ENCODE measurements at regions not wholly inside any gene's neighbourhood (a gene's known extent, or its start where the extent isn't known, plus 50 kb on each side); places are given as distances from the start of the nearest gene placed in this dataset.

DNA sequence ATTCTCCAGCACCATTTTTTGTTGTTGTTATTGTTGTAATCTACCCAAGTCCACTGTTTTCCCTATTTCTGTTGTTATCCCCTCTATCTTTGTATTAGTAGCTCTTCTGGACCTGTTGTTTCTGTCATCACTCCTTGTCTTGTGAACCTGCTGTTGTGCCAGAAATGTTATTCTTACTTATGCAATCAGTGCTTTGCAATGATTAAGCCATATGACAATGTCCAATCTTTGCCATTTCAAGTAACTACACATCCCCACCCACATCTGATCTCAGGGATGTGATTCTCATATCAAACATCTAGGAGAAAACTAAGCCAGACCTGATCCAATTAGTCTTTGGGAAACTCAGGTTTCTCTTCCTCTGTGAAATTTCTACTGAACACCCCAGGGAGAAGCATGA lies 472.6 kb upstream of the KLHL1 start:
- H3K36me3 Mint-ChIP-seq (ENCODE audit: unreplicated experiment): no peaks in the 10 kb centered on the region
- no peak for DNase-seq
- TF ChIP-seq CTCF (IDR thresholded peaks at IDR 0.05; ENCODE audit: partially characterized antibody, unreplicated experiment): no peak
- no peak overlapping the region for H3K4me3 Mint-ChIP-seq (ENCODE audit: unreplicated experiment)
- peaks cover 1% of the 10 kb centered on the region for H3K27me3 Mint-ChIP-seq (ENCODE audit: unreplicated experiment)
- peaks cover 3% of the 10 kb centered on the region for H3K9me3 Mint-ChIP-seq (ENCODE audit: unreplicated experiment)
- H3K4me1 Mint-ChIP-seq (ENCODE audit: low read depth, unreplicated experiment): peaks cover 8% of the 10 kb centered on the region
- H3K27ac Mint-ChIP-seq (ENCODE audit: unreplicated experiment): no peak overlapping the region

DNA sequence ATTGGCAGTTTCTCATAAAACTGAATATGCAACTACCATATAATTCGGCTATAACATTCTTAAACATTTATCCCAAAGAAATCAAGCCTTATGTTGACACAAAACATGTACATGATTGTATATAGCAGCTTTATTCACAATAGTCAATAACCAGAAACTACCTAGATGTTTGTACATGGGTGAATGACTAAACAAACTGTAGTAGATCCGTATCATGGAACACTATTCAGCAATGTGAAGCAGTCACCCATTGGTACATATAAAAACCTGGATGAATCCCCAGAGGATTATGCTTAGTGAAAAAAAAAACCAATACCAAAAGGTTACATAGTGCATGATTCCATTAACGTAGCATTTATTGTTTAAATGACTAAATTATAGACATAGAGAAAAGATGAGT lies 471.7 kb upstream of the KLHL1 start:
- no peak overlapping the region for H3K4me3 Mint-ChIP-seq (ENCODE audit: unreplicated experiment)
- peaks cover 8% of the 10 kb centered on the region for H3K4me1 Mint-ChIP-seq (ENCODE audit: low read depth, unreplicated experiment)
- peaks cover 3% of the 10 kb centered on the region for H3K9me3 Mint-ChIP-seq (ENCODE audit: unreplicated experiment)
- TF ChIP-seq CTCF (IDR thresholded peaks at IDR 0.05; ENCODE audit: partially characterized antibody, unreplicated experiment): no peak
- DNase-seq: no peak
- no peak overlapping the region for H3K27ac Mint-ChIP-seq (ENCODE audit: unreplicated experiment)
- no peaks in the 10 kb centered on the region for H3K36me3 Mint-ChIP-seq (ENCODE audit: unreplicated experiment)
- H3K27me3 Mint-ChIP-seq (ENCODE audit: unreplicated experiment): peaks cover 1% of the 10 kb centered on the region

DNA sequence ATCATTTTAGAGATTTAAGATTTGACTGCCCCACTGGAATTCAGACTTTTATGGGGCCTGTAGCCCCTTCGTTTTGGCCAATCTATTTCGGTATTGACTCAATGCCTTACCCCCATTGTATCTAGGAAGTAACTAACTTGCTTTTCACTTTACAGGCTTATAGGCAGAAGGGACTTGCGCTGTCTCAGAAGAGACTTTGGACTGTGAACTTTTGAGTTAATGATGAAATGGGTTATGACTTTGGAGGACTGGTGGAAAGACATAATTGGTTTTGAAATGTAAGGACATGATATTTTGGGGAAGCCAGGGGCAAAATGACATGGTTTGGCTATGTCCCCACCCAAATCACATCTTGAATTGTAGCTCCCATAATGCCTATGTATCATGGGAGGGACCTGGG lies 463.0 kb upstream of the KLHL1 start:
- H3K4me1 Mint-ChIP-seq (ENCODE audit: low read depth, unreplicated experiment): no peaks in the 10 kb centered on the region
- no peaks in the 10 kb centered on the region for H3K36me3 Mint-ChIP-seq (ENCODE audit: unreplicated experiment)
- no peak for TF ChIP-seq CTCF (IDR thresholded peaks at IDR 0.05; ENCODE audit: partially characterized antibody, unreplicated experiment)
- H3K4me3 Mint-ChIP-seq (ENCODE audit: unreplicated experiment): no peak overlapping the region
- no peaks in the 10 kb centered on the region for H3K27me3 Mint-ChIP-seq (ENCODE audit: unreplicated experiment)
- DNase-seq: no peak
- no peak overlapping the region for H3K27ac Mint-ChIP-seq (ENCODE audit: unreplicated experiment)
- peaks cover 2% of the 10 kb centered on the region for H3K9me3 Mint-ChIP-seq (ENCODE audit: unreplicated experiment)

GRCh38 chr13:70568571-70568970 lies 460.3 kb upstream of the KLHL1 start:
- H3K4me1 Mint-ChIP-seq (ENCODE audit: low read depth, unreplicated experiment): no peaks in the 10 kb centered on the region
- H3K27me3 Mint-ChIP-seq (ENCODE audit: unreplicated experiment): no peaks in the 10 kb centered on the region
- no peak for DNase-seq
- no peaks in the 10 kb centered on the region for H3K36me3 Mint-ChIP-seq (ENCODE audit: unreplicated experiment)
- H3K4me3 Mint-ChIP-seq (ENCODE audit: unreplicated experiment): no peak overlapping the region
- H3K27ac Mint-ChIP-seq (ENCODE audit: unreplicated experiment): no peak overlapping the region
- peaks cover 2% of the 10 kb centered on the region for H3K9me3 Mint-ChIP-seq (ENCODE audit: unreplicated experiment)
- TF ChIP-seq CTCF (IDR thresholded peaks at IDR 0.05; ENCODE audit: partially characterized antibody, unreplicated experiment): peak; percentile 79

DNA sequence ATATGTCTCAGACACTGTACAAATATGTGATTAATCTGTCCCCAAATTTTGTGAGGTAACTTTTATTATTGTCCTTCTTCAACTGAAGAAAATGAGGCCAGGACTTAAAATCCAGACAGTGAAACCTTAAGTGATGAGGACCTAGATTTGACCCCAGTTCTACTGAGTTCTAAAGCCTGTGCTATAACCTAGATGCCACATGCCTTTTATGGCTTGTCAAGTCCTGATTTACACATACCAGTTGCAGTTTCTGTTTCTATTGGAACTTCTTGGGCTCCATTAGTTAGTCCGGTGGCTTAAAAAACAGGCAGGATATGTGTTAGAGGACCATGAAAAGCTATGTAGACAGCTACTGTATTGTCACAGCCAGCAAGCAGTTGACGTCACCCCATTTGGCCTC lies 436.5 kb upstream of the KLHL1 start:
- Mint-ChIP-seq H3K36me3 (ENCODE audit: unreplicated experiment) (no peaks in the 10 kb centered on the region), H3K4me3 (ENCODE audit: unreplicated experiment) (no peak overlapping the region), H3K4me1 (ENCODE audit: low read depth, unreplicated experiment) (no peaks in the 10 kb centered on the region), H3K27ac (ENCODE audit: unreplicated experiment) (no peak overlapping the region), H3K9me3 (ENCODE audit: unreplicated experiment) (peaks cover 2% of the 10 kb centered on the region), H3K27me3 (ENCODE audit: unreplicated experiment) (no peaks in the 10 kb centered on the region)
- no peak for TF ChIP-seq CTCF (IDR thresholded peaks at IDR 0.05; ENCODE audit: partially characterized antibody, unreplicated experiment)
- no peak for DNase-seq
